HG02798 (cell line): ENCODE measurements at regions not wholly inside any gene's neighbourhood (a gene's known extent, or its start where the extent isn't known, plus 50 kb on each side); places are given as distances from the start of the nearest gene placed in this dataset.
"Not testable (repeated sequence)": the region's sequence is repeated elsewhere in the genome, so short reads cannot be mapped to it uniquely, and the experiment has no call there.

Experiments used
- ATAC-seq: cut with Tn5 transposase; IDR thresholded peaks from one replicate; pipeline ENCODE4 v1.9.1; 2021; ENCODE audit warnings: mild to moderate bottlenecking; ENCODE audit not compliant: unreplicated experiment, poor library complexity

DNA sequence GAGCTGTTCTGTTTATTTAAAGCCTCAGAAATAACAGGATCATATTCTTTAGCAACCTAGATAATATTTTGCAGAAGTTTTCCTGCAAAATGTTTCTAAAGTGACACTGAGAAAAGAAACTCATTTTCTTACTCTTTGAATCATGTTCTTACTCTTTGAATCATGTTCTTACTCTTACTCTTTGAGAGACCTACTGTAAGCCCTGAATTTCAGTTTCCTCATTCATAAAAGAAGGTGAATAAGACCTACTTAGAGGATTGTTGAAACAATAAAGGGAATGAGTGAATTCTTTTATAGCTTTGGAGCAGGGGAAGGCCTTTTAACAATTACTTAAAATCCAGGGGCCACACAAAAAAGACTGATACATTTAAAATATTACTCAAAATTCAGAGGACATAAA, 221.7 kb upstream of the CMC1 start:
- no peak for ATAC-seq

GRCh38 chr3:28022916-28023315, 218.5 kb upstream of the CMC1 start:
- no peak for ATAC-seq

GRCh38 chr3:28028554-28028953, 212.9 kb upstream of the CMC1 start:
- no peak for ATAC-seq

DNA sequence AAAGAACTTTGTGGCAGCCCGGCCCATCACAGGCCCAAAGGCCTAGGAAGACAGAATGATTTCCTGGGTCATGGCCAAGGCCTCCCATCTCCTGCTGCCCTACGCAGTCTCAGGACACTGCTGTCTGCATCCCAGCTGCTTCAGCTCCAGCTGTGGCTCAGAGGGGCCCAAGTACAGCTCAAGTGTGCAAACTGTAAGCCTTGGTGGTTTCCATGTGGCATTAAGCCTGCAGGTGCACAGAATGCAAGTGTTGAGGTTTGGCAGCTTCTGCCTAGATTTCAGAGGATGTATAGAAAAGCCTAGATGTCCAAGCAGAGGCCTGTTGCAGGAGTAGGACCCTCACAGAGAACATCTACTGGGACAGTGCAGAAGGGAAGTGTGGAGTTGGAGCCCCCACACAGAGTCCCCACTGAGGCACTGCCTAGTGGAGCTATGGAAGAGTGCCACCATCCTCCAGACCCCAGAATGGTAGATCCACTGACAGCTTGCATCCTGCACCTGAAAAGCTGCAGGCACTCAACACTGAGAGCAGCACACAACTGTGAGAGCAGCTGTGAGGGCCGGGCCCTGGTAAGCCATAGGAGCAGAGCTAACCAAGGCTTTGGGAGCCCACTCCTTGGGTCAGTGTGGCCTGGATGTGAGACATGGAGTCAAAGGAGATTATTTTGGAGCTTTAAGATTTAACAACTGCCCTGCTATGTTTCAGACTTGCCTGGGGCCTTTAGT, 208.2 kb upstream of the CMC1 start:
- ATAC-seq = no peak

DNA sequence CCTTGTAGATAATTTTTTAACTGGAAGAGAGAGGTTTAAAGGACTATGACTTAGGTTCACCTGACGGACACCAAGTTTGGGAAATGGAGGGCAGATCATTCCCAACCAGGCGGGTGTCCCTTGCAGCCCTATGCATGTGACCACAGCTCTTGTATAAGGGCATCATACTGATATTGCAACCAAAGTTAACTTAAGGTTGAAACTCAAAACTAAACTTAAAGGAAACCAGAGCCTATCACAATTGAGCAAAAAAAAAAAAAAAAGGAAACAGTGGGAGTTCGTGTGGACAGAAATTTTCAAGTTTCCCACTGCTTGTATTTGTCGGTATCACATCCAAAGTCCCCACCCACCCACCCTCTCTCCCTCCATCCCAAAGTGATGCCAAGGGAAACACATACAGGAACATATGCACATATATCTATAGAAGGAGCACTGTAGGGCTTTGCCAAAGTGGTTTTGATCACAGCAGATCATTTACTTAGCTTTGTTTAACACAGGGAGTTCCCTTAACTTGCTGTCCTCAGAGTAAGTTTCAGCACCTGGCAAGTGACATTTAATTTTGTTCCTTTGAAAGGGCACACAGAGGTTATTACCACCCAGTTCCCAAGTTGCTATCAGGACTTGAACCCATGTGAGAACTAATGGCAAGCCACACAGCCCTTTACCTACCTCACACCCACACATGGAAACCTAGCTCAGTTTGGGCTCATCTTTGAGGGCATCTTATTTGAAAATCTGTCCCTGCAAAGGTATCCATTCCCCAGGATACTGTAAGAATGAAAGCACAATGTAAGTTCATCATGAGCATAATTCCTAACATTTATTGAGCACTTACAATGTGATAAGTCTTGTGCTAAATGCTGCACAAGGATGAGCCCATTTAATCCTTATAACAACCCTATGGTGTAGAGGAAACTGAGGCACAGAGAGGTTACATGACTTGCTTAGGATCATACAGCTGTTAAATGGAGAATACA, 204.5 kb upstream of the CMC1 start:
- ATAC-seq = peak; percentile 79

DNA sequence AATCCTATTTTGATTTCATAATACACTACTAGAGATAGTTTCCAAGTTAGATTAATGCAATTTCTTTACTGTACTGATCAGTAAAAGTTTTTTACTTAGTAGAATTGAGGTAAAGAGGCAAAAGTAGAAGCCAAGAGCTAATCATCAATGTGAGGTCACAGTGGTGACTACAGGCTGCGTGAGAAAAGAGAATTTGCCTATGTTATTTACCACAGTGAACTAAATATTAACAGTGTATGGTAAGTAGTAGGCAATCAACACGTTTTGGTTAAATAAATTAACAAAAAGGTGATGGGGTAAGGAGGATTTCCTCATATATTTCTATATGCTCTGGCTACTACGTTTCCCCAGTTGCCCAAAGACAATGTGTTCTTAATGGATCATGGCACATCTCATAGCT, 202.2 kb upstream of the CMC1 start:
- ATAC-seq = peak; percentile 40

DNA sequence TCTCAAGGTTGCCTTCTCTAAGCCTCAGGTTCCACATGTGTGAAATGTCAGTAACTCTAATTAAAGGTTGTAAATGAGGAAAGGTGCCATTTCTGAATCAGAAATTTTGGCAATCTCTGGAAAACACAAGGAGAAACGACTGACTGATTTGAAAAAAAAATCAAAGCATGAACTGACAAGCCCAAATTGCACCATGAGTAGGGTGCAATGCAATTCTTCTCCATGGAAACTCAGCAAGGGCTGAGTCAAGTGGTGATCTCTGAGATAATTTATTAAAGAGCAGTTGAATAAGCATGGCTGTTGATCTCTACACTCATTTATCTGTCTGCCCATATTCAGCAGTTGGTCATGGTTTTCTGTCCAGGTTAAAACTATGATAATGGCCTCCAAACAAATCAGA, 201.6 kb upstream of the CMC1 start:
- no peak for ATAC-seq

GRCh38 chr3:28042095-28042635, 199.3 kb upstream of the CMC1 start:
- peak; percentile 61 for ATAC-seq

DNA sequence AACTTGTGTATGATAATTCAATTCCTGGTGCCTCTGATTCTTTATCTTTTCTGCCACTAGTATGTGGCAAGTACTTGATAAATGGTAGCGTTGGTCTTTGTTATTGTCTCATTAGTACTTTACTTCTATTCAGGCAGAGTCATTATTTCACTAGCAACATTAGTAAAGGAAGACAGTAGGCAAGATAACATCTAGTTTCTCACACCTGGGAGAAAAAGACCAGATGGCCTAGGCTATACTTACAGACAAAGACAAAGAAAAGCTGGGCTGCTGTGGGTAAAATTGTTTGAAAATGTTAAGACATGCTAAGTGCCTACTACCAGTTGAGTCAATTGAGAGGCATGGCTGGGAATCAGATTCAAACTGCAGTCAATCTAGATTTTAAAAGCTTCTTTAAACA, 198.7 kb upstream of the CMC1 start:
- ATAC-seq = peak; percentile 61

DNA sequence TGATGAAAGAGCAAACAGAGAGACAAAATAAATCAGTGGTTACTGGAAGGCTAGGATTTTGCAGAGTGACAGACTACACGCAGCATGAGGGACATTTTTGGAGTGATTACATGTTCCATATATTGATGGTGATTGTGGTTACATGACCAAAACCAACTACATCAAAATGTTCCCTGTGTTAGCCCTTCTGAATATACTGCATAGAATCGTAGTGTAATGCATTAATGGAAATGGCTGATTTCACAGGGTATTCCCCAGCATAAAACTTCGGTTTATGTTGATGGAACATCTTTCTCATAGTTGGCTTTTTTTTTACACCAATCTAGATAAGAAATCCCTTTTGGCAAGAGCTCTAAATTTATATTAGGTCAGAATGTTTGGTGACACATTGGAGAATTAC, 191.3 kb upstream of the CMC1 start:
- ATAC-seq = no peak

GRCh38 chr3:28050885-28051284, 190.5 kb upstream of the CMC1 start:
- no peak for ATAC-seq

GRCh38 chr3:28053759-28054158, 187.7 kb upstream of the CMC1 start:
- ATAC-seq = no peak

DNA sequence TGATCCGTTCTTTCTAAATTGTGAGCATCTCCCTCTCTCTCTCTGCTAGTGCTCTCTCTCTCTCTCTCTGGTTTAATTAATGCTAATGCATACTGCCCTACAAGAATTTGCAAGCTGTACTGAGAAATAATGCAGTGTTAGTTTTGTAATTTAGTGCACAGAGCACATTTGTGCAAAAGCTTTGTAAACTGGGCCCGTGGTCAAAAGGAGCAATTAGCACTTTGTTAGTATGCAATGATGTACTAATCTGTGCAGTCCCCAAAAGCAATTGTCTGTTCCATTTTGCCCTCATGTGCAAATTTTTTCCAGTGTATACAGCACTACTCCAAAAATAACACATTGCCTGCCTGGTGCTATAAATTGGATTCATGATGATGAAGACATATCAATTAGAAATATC, 184.6 kb upstream of the CMC1 start:
- ATAC-seq = no peak

- ATAC-seq = no peak
Measured at GRCh38 chr3:28057539-28057938, 183.9 kb upstream of the CMC1 start.

DNA sequence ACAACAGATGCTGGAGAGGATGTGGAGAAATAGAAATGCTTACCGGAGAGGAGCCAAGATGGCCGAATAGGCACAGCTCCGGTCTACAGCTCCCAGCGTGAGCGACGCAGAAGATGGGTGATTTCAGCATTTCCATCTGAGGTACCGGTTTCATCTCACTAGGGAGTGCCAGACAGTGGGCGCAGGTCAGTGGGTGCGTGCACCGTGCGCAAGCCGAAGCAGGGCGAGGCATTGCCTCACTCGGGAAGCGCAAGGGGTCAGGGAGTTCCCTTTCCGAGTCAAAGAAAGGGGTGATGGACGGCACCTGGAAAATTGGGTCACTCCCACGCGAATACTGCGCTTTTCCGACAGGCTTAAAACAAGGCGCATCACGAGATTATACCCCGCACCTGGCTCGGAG, 182.2 kb upstream of the CMC1 start:
- not testable (repeated sequence) for ATAC-seq

GRCh38 chr3:28066020-28066419, 175.4 kb upstream of the CMC1 start:
- no peak for ATAC-seq

- no peak for ATAC-seq
Measured at GRCh38 chr3:28067014-28067413, 174.4 kb upstream of the CMC1 start.

- ATAC-seq = no peak
Measured at GRCh38 chr3:28068342-28068741, 173.1 kb upstream of the CMC1 start.

GRCh38 chr3:28069438-28069837, 172.0 kb upstream of the CMC1 start:
- ATAC-seq = no peak

GRCh38 chr3:28076246-28076645, 165.2 kb upstream of the CMC1 start:
- ATAC-seq = no peak

DNA sequence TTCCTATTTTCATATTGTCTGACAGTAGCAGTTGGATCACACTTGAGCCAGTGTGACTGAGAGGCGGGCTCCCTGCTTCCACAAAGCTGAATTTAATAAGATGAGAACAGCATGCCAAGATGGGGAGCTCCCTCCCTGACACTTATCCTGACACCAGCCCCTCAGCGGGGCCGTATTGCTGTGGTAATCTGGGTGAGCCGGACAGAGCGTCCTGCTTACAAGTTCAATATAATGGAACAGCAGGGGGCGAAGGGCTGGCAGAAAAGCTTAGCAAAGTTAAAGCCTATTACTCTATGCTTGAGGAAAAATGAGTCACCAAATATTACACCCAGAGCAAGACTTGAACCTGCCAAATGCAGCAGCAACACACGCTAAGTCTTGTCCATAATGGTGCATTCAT, 163.8 kb upstream of the CMC1 start:
- ATAC-seq = no peak
